Endothelial cell of umbilical vein (primary cell): ENCODE measurements at regions not wholly inside any gene's neighbourhood (a gene's known extent, or its start where the extent isn't known, plus 50 kb on each side); places are given as distances from the start of the nearest gene placed in this dataset.

ENCODE experiments used
- BruUV-seq: library from RNA; stranded (reverse); fragments of 400-500 nt; replicated peaks from 2 replicates; lab custom pipeline; 2021; lab: Mats Ljungman, UMichigan
- CTCF ChIA-PET: fragments of 300-600, 350-600 bp; sonication (Branson Sonifier 250); formaldehyde crosslinking; loops from one replicate; lab custom pipeline; 2021; ENCODE audit warnings: antibody characterized with exemption, inconsistent platforms; lab: Charles Lee
- POLR2A ChIA-PET: fragments of 300-600, 350-600 bp; sonication (Branson Sonifier 250); formaldehyde crosslinking; loops from one replicate; lab custom pipeline; 2021; ENCODE audit warnings: antibody characterized with exemption, inconsistent platforms; lab: Charles Lee
- DNase-seq: peaks from one replicate; pipeline ENCODE4 v3.0.0-alpha.2; 2011; ENCODE audit warnings: low read depth, low spot score
- FAIRE-seq: peaks from 2 replicates; lab custom pipeline; 2011; peaks lifted over from hg19 to GRCh38; lab: Jason Lieb, UNC
- H2AFZ ChIP-seq: 2 replicates; pipeline ENCODE4 v1.6.0; 2012; ENCODE audit warnings: low read depth, low read length, control low read depth, inconsistent platforms
- H3K27ac ChIP-seq: 2 replicates; pipeline ENCODE4 v1.5.1; 2011; ENCODE audit warnings: low read depth, mild to moderate bottlenecking, control low read depth, low read length, moderate library complexity; ENCODE audit not compliant: insufficient read depth
- H3K27me3 ChIP-seq, 2 experiments: 2 replicates each; pipeline versions ENCODE4 v1.6.0 to v1.6.1; 2011; ENCODE audit warnings: low read length in 2 of 2, mixed read lengths in 1 of 2; ENCODE audit not compliant: control insufficient read depth in 2 of 2, insufficient read depth in 2 of 2
- H3K36me3 ChIP-seq, 2 experiments: 2 replicates in 1 of 2; 3 replicates in 1 of 2; pipeline ENCODE4 v1.5.1; 2011; ENCODE audit warnings: low read length in 2 of 2, mild to moderate bottlenecking in 1 of 2, moderate library complexity in 1 of 2; ENCODE audit not compliant: control insufficient read depth in 2 of 2, insufficient read depth in 2 of 2; ENCODE audit errors: extremely low read depth in 1 of 2
- H3K4me1 ChIP-seq: 3 replicates; pipeline ENCODE4 v1.5.1; 2011; ENCODE audit warnings: mild to moderate bottlenecking, low read length; ENCODE audit not compliant: control insufficient read depth, insufficient read depth; ENCODE audit errors: extremely low read depth
- H3K4me2 ChIP-seq: 2 replicates; pipeline ENCODE4 v1.6.1; 2011; ENCODE audit warnings: low read length, control low read depth, mixed read lengths; ENCODE audit not compliant: insufficient read depth
- H3K4me3 ChIP-seq, 3 experiments: fragments of 200-600 bp in 1 of 3; sonication (generic), shearing (Covaris generic) in 1 of 3; replicated peaks in 1 of 3; 2 replicates each; pipeline ENCODE4 v1.5.1; 2011 to 2016; ENCODE audit warnings: control low read depth in 3 of 3, low read length in 3 of 3, mild to moderate bottlenecking in 2 of 3, inconsistent platforms in 1 of 3, low read depth in 1 of 3, moderate library complexity in 1 of 3; ENCODE audit not compliant: insufficient read depth in 1 of 3
- H3K79me2 ChIP-seq: 2 replicates; pipeline ENCODE4 v1.6.0; 2012; ENCODE audit warnings: low read length, inconsistent platforms; ENCODE audit not compliant: control insufficient read depth, insufficient read depth
- H3K9ac ChIP-seq: replicated peaks from 2 replicates; pipeline ENCODE3; 2011; ENCODE audit warnings: low read length, control low read depth; ENCODE audit not compliant: insufficient read depth; ENCODE audit errors: extremely low read depth
- H3K9me1 ChIP-seq: replicated peaks from 3 replicates; pipeline ENCODE4 v1.6.0; 2011; ENCODE audit warnings: mild to moderate bottlenecking, low read length; ENCODE audit not compliant: control insufficient read depth, insufficient read depth; ENCODE audit errors: extremely low read depth
- H3K9me3 ChIP-seq: replicated peaks from 2 replicates; pipeline ENCODE4 v1.5.1; 2012; ENCODE audit warnings: low read length, inconsistent platforms; ENCODE audit not compliant: control insufficient read depth, insufficient read depth
- H4K20me1 ChIP-seq: replicated peaks from 2 replicates; pipeline ENCODE3; 2011; ENCODE audit warnings: mild to moderate bottlenecking, low read length; ENCODE audit not compliant: control insufficient read depth, insufficient read depth; ENCODE audit errors: extremely low read depth
- EZH2 ChIP-seq: IDR thresholded peaks from 2 replicates; pipeline ENCODE4 v1.6.1; 2012; ENCODE audit warnings: borderline replicate concordance, low read depth, mild to moderate bottlenecking, moderate library complexity, low read length, inconsistent platforms; ENCODE audit not compliant: severe bottlenecking
- FOS ChIP-seq: IDR thresholded peaks from 2 replicates; pipeline ENCODE4 v1.6.1; 2011; ENCODE audit warnings: mild to moderate bottlenecking, low read length, moderate library complexity, borderline replicate concordance; ENCODE audit not compliant: insufficient read depth
- GATA2 ChIP-seq: IDR thresholded peaks from 2 replicates; pipeline ENCODE4 v1.7.0; 2011; ENCODE audit warnings: low read depth, mild to moderate bottlenecking, moderate library complexity, mixed read lengths, low read length; ENCODE audit not compliant: insufficient read length, insufficient read depth
- JUN ChIP-seq: IDR thresholded peaks from 2 replicates; pipeline ENCODE4 v1.6.1; 2011; ENCODE audit warnings: borderline replicate concordance, low read depth; ENCODE audit not compliant: insufficient read length, insufficient read depth
- MYC ChIP-seq: IDR thresholded peaks from one replicate; pipeline ENCODE4 v1.6.1; 2011; ENCODE audit warnings: mild to moderate bottlenecking, low read depth, low read length
- POLR2A ChIP-seq: IDR thresholded peaks from 2 replicates; pipeline ENCODE4 v1.6.1; 2012; ENCODE audit warnings: low read depth, mild to moderate bottlenecking, control low read depth, low read length
- POLR2AphosphoS5 ChIP-seq: IDR thresholded peaks from 2 replicates; pipeline ENCODE4 v1.6.1; 2012; ENCODE audit warnings: low read depth, mild to moderate bottlenecking, control low read depth, low read length, moderate library complexity; ENCODE audit not compliant: insufficient read depth
- dilution Hi-C: fragments of 300-500 bp; cut with MboI; formaldehyde crosslinking; loops from one replicate; pipeline ENCODE4 v1.15.0; 2019; ENCODE audit warnings: low sequenced_read_pairs; ENCODE audit not compliant: extremely low pct_ligation_motif_present
- intact Hi-C: fragments of 100-400 bp; cut with micrococcal nuclease; formaldehyde crosslinking; loops from one replicate; pipeline ENCODE4 v1.10.0; 2022
- TF ChIP-seq, protein P1 (sequence below), 2 donors: IDR thresholded peaks; 1 replicate in 1 of 2; 2 replicates in 1 of 2; pipeline ENCODE4 v1.5.1; 2011; ENCODE audit warnings: low read length in 2 of 2, mild to moderate bottlenecking in 2 of 2, moderate library complexity in 2 of 2, control low read depth in 1 of 2, inconsistent platforms in 1 of 2, low read depth in 1 of 2; ENCODE audit not compliant: insufficient read depth in 1 of 2; ENCODE audit errors: extremely low read depth in 1 of 2
- TF ChIP-seq, protein P2 (sequence below): IDR thresholded peaks from 2 replicates; pipeline ENCODE4 v1.6.1; 2011; ENCODE audit not compliant: insufficient read depth, insufficient read length

DNA sequence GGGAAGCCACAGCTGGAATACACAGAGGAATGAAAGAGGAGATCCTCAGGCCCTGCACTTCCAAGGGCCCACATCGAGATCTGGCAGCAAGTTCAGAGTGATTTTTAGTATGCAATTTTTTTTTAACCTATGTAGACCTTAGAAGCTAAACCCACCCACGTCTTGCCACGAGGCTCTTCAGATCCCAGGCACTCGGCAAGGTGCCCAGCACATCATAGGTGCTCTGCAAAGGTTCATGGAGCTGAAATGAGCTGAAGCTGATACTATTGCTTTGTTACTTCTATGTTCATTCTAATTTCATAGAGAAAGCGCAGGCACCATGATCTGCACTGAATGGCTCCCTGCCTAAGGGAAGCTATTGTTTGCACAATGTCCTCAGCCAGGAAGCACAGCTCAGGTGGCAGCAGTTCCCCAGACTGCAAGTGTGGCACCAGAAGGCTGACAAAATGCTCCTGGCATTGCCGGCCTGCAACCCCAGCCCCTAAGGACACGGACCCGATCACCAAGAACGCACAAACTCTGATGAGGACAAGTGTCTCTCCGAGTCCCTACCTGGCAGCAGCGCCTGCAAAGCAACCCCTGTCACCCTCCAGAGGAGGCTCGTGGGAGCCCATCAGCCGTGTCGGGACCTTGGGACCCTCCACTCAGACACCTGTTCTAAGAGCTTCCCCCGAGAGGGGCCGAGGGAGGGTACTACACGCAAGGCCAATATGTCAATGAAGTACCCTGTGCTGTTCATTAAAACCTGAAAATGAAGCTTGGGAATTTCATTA, 264.2 kb downstream of the NPHP4 start:
- dilution Hi-C loops (no loop called here), intact Hi-C loops (no loop called here)
- no peaks in the 10 kb centered on the region for H4K20me1 ChIP-seq
- no peak for FAIRE-seq
- TF ChIP-seq JUN: no peak
- TF ChIP-seq, protein P1, sequence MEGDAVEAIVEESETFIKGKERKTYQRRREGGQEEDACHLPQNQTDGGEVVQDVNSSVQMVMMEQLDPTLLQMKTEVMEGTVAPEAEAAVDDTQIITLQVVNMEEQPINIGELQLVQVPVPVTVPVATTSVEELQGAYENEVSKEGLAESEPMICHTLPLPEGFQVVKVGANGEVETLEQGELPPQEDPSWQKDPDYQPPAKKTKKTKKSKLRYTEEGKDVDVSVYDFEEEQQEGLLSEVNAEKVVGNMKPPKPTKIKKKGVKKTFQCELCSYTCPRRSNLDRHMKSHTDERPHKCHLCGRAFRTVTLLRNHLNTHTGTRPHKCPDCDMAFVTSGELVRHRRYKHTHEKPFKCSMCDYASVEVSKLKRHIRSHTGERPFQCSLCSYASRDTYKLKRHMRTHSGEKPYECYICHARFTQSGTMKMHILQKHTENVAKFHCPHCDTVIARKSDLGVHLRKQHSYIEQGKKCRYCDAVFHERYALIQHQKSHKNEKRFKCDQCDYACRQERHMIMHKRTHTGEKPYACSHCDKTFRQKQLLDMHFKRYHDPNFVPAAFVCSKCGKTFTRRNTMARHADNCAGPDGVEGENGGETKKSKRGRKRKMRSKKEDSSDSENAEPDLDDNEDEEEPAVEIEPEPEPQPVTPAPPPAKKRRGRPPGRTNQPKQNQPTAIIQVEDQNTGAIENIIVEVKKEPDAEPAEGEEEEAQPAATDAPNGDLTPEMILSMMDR (IDR thresholded peaks at IDR 0.05; ENCODE audit: extremely low read depth in 1 of 2, insufficient read depth in 1 of 2, low read depth in 1 of 2, low read length in 2 of 2): no peak
- TF ChIP-seq, protein P2, sequence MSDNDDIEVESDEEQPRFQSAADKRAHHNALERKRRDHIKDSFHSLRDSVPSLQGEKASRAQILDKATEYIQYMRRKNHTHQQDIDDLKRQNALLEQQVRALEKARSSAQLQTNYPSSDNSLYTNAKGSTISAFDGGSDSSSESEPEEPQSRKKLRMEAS: no peak
- no peak for TF ChIP-seq POLR2AphosphoS5
- no peak for TF ChIP-seq GATA2
- TF ChIP-seq MYC: no peak
- TF ChIP-seq EZH2: no peak
- no peak for TF ChIP-seq FOS
- TF ChIP-seq POLR2A: no peak
- peaks cover 5% of the 10 kb centered on the region for H3K9me3 ChIP-seq
- BruUV-seq: no TSS peak
- no peaks in the 10 kb centered on the region for H3K4me1 ChIP-seq
- no peaks in the 10 kb centered on the region for H3K9me1 ChIP-seq
- H2AFZ ChIP-seq: no peak overlapping the region
- ChIA-PET CTCF (no interaction called here), POLR2A (no interaction called here)
- H3K27ac ChIP-seq: no peak overlapping the region
- no peaks in the 10 kb centered on the region for H3K36me3 ChIP-seq
- no peak overlapping the region for H3K4me2 ChIP-seq
- no peaks in the 10 kb centered on the region for H3K79me2 ChIP-seq
- H3K27me3 ChIP-seq: no peaks in the 10 kb centered on the region
- no peak for DNase-seq
- no peak overlapping the region for H3K4me3 ChIP-seq
- no peak overlapping the region for H3K9ac ChIP-seq
